Myocyte (in vitro differentiated cells): ENCODE measurements at regions not wholly inside any gene's neighbourhood (a gene's known extent, or its start where the extent isn't known, plus 50 kb on each side); places are given as distances from the start of the nearest gene placed in this dataset.
A peak's percentile ranks its signal among the peaks of the same experiment; 100 is the strongest.

ENCODE experiments used
- DNase-seq: peaks from one replicate; pipeline ENCODE4 v3.0.0-alpha.2; 2012; ENCODE audit warnings: low read depth

GRCh38 chr4:177687117-177687516 is 244.9 kb upstream of the AGA start:
- no peak for DNase-seq

GRCh38 chr4:177692907-177693306 is 250.7 kb upstream of the AGA start:
- DNase-seq, result no peak

- DNase-seq, result no peak
Measured at GRCh38 chr4:177696438-177696966, 254.3 kb upstream of the AGA start.

- DNase-seq, result no peak
Measured at GRCh38 chr4:177699365-177700213, 257.4 kb upstream of the AGA start.

- DNase-seq, result no peak
Measured at GRCh38 chr4:177706916-177707315, 264.7 kb upstream of the AGA start.

- DNase-seq, result no peak
Measured at GRCh38 chr4:177713454-177713853, 271.2 kb upstream of the AGA start.

GRCh38 chr4:177717407-177717806 is 275.2 kb upstream of the AGA start:
- DNase-seq, result no peak

GRCh38 chr4:177718514-177718913 is 276.3 kb upstream of the AGA start:
- DNase-seq, result no peak

- no peak for DNase-seq
Measured at GRCh38 chr4:177726111-177726510, 283.9 kb upstream of the AGA start.

- DNase-seq, result peak; percentile 3
Measured at GRCh38 chr4:177728361-177729152, 286.3 kb upstream of the AGA start.

- no peak for DNase-seq
Measured at GRCh38 chr4:177729681-177730080, 287.4 kb upstream of the AGA start.

GRCh38 chr4:177737387-177737940 is 295.2 kb upstream of the AGA start:
- no peak for DNase-seq

GRCh38 chr4:177740563-177740962 is 298.3 kb upstream of the AGA start:
- DNase-seq, result no peak

- no peak for DNase-seq
Measured at GRCh38 chr4:177759729-177760128, 317.5 kb upstream of the AGA start.

- no peak for DNase-seq
Measured at GRCh38 chr4:177761692-177762091, 319.5 kb upstream of the AGA start.

- no peak for DNase-seq
Measured at GRCh38 chr4:177769155-177769554, 326.9 kb upstream of the AGA start.

GRCh38 chr4:177770776-177771175 is 328.5 kb upstream of the AGA start:
- DNase-seq, result no peak

GRCh38 chr4:177771645-177772044 is 329.4 kb upstream of the AGA start:
- DNase-seq, result no peak

- DNase-seq, result no peak
Measured at GRCh38 chr4:177778623-177779022, 336.4 kb upstream of the AGA start.

GRCh38 chr4:177785000-177785399 is 342.8 kb upstream of the AGA start:
- no peak for DNase-seq

- DNase-seq, result no peak
Measured at GRCh38 chr4:177789610-177790009, 347.4 kb upstream of the AGA start.

GRCh38 chr4:177791188-177791587 is 349.0 kb upstream of the AGA start:
- no peak for DNase-seq
